SJCRH30 (cell line): ENCODE measurements at regions not wholly inside any gene's neighbourhood (a gene's known extent, or its start where the extent isn't known, plus 50 kb on each side); places are given as distances from the start of the nearest gene placed in this dataset.
"Not testable (repeated sequence)": the region's sequence is repeated elsewhere in the genome, so short reads cannot be mapped to it uniquely, and the experiment has no call there.

Experiments
- DNase-seq, 2 experiments: peaks; one replicate each; pipeline ENCODE4 v3.0.0-alpha.2; 2015 to 2020
- H3K27ac ChIP-seq: fragments of 250-450 bp; sonication (Bioruptor Pico); 2 replicates; pipeline ENCODE4 v1.5.1; 2020; ENCODE audit warnings: mild to moderate bottlenecking, moderate library complexity
- H3K27me3 ChIP-seq: fragments of 250-450 bp; sonication (Bioruptor Pico); 2 replicates; pipeline ENCODE4 v1.5.1; 2020; ENCODE audit warnings: mild to moderate bottlenecking, moderate library complexity
- H3K36me3 ChIP-seq: fragments of 250-450 bp; sonication (Bioruptor Pico); 2 replicates; pipeline ENCODE4 v1.5.1; 2020; ENCODE audit warnings: mild to moderate bottlenecking, moderate library complexity
- H3K4me1 ChIP-seq: fragments of 250-450 bp; sonication (Bioruptor Pico); 2 replicates; pipeline ENCODE4 v1.5.1; 2020; ENCODE audit warnings: mild to moderate bottlenecking, moderate library complexity
- H3K4me3 ChIP-seq: fragments of 250-450 bp; sonication (Bioruptor Pico); 2 replicates; pipeline ENCODE4 v1.5.1; 2020; ENCODE audit warnings: mild to moderate bottlenecking, moderate library complexity
- H3K9me3 ChIP-seq: fragments of 250-450 bp; sonication (Bioruptor Pico); replicated peaks from 2 replicates; pipeline ENCODE4 v1.5.1; 2020; ENCODE audit warnings: mild to moderate bottlenecking, moderate library complexity

DNA sequence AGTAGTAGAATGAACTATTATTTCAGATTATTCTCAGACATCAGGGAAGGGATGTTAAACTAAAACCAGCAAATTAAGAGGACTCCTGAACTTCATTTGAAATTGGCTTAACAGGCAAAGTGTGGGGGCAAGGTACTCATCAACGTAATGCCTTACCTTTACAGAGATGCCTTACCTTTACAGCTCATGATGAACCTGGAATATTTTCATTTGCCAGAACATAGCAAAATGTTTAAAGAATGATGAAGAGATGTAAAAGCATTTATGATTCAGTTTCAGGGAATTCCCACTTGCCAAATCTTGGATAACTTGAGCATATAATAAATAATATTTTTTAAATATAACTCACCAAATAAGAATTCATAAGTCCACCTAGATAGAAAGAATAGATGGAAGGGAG lies 207.5 kb downstream of the TINAG start:
- no peak for DNase-seq
- Histone ChIP-seq H3K36me3 (no peaks in the 10 kb centered on the region), H3K27ac (no peak overlapping the region), H3K4me3 (no peak overlapping the region), H3K4me1 (no peaks in the 10 kb centered on the region), H3K27me3 (no peaks in the 10 kb centered on the region), H3K9me3 (no peaks in the 10 kb centered on the region)

DNA sequence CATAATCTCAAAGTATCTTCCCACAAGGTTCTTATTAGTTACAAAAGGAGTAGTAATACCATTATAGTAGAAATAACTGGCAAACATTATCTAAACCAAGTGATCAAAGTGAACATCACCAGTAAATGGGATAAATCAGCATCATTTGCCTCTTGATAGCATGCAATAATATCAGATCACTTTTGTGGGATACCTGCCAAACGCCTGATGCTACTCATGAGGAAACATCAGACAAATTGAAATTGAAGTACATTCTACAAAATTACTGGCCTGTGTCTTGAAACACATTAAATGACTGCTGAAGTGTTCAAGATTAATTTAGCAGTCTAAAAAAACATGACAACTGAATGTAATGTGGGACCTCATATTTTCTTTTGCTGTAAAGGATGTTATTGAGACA lies 208.1 kb downstream of the TINAG start:
- Histone ChIP-seq H3K4me1 (no peaks in the 10 kb centered on the region), H3K36me3 (no peaks in the 10 kb centered on the region), H3K27me3 (no peaks in the 10 kb centered on the region), H3K27ac (no peak overlapping the region), H3K9me3 (no peaks in the 10 kb centered on the region), H3K4me3 (no peak overlapping the region)
- DNase-seq: no peak

DNA sequence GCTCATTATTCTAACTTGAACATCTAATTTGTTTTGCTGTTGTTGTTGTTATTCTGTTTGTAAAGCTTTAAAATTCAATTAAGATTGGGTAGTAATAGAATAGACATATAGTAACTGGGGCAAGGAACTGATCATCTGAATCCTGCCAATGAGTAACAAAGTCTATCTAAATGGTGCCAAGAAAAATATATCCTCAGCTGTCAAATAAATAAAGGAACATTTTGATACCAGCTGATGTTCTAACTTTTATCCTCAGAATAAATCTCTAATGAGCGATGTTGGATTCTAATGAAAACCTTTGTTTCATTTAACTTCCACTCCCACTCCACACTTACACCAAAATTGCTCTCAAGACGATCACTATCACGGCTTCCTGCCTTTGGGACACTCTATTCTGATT lies 210.9 kb downstream of the TINAG start:
- no peaks in the 10 kb centered on the region for H3K36me3 ChIP-seq
- no peaks in the 10 kb centered on the region for H3K9me3 ChIP-seq
- H3K27me3 ChIP-seq: no peaks in the 10 kb centered on the region
- H3K4me1 ChIP-seq: no peaks in the 10 kb centered on the region
- H3K27ac ChIP-seq: no peak overlapping the region
- DNase-seq: no peak
- no peak overlapping the region for H3K4me3 ChIP-seq

DNA sequence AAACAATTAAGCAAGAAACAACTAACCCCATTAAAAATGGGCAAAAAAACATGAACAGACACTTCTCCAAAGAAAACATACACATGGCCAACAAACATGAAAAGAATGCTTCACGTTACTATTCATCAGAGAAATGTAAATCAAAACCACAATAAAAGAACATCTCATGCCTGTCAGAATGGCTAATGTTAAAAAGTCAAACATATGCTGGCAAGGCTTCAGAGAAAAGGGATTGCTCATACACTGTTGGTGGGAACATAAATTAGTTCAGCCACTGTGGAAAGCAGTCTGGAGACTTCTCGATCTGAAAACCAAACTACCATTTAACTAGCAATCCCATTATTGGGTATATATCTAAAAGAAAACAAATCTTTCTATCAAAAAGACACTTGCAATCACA lies 217.5 kb downstream of the TINAG start:
- DNase-seq: no peak

DNA sequence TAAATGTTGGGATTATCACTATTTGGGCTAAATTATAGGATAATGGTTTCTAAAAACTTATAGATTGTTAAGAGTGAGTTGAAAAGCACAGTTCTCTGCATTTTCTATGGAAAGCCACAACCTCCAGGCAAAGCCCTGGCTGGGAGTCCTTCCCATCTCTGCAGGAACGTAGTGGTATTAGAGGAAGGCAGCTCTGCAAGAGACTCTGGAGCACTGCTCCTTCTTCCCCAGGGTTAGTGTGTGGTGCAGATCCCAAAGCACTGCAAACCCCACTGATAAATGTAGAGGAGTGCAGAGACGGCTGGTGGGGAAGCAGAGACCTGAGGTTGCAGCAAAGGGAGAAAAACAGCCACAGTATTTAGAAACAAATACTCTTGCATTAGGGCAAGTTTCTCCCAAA lies 225.3 kb downstream of the TINAG start:
- DNase-seq: no peak
- no peaks in the 10 kb centered on the region for H3K4me1 ChIP-seq
- no peaks in the 10 kb centered on the region for H3K9me3 ChIP-seq

More for the DNA sequence above, 217.5 kb downstream of the TINAG start:
- H3K4me1 ChIP-seq: no peaks in the 10 kb centered on the region
- no peaks in the 10 kb centered on the region for H3K36me3 ChIP-seq
- no peaks in the 10 kb centered on the region; the same call in 1 of the 2 replicates for H3K9me3 ChIP-seq
- no peak overlapping the region for H3K4me3 ChIP-seq
- H3K27me3 ChIP-seq: no peaks in the 10 kb centered on the region
- H3K27ac ChIP-seq: no peak overlapping the region

DNA sequence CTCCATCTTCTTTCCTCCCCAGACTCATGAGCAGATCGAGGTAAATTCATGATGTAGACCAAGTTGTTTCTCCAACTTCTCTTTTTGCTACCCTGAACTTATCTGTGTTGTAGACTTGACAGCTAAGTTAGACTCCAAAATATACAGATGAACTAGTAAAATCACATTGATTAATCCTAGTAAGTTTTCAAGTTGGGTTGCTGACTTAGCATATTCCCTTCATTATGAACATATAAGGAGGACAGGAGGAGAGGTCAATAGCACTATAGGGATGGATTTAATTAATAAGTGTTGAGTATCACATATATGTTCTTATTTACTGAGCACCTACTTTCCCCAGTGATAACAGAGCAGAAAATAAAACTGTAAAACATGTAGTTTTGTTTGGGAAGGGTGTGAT lies 227.3 kb downstream of the TINAG start:
- H3K4me3 ChIP-seq: no peak overlapping the region
- no peaks in the 10 kb centered on the region for H3K36me3 ChIP-seq
- H3K27ac ChIP-seq: no peak overlapping the region
- no peak for DNase-seq
- no peaks in the 10 kb centered on the region for H3K4me1 ChIP-seq
- H3K27me3 ChIP-seq: no peaks in the 10 kb centered on the region
- H3K9me3 ChIP-seq: no peaks in the 10 kb centered on the region

More for the DNA sequence above, 225.3 kb downstream of the TINAG start:
- Histone ChIP-seq H3K4me3 (no peak overlapping the region), H3K27me3 (no peaks in the 10 kb centered on the region), H3K36me3 (no peaks in the 10 kb centered on the region), H3K27ac (no peak overlapping the region)

DNA sequence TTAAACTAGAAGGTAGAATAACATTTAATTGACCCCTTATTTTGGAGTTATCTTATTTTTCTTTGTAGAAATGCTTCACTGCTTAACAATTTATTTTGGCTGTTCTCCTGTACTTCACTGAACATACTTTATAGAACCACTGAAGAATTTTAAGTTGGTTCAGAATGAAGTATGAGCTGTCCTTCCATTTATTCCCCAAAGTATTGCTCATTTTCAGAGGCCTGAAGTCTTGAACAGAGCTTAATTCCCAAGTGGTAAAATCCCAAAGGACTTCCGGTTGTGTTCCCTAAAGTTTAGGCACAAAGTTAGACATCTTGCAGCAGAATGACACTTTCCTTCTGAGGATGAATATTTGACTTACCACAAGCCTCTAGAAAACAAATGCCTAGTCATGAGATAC lies 233.3 kb downstream of the TINAG start:
- Histone ChIP-seq H3K9me3 (no peaks in the 10 kb centered on the region), H3K36me3 (no peaks in the 10 kb centered on the region), H3K4me3 (no peak overlapping the region), H3K27ac (no peak overlapping the region), H3K27me3 (no peaks in the 10 kb centered on the region), H3K4me1 (no peaks in the 10 kb centered on the region)
- no peak for DNase-seq

DNA sequence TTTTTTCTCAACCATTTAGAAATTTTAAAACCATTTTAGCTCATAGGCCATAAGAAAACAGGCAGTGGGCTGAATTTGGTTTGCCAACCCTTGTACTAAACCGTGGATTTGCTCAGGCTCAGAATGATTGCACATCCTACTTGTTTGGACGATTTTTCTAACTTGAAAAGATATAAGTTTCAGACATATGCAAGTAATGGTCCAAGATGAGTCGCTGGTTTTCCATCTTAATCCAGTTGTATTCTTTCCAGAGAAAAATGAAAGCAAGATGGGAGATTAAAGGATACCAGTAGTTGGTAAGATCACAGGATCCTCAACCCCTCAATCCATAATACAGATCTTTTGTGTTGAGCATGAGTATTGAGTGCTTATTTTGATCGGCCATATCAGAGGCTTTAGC lies 250.9 kb downstream of the TINAG start:
- no peaks in the 10 kb centered on the region for H3K36me3 ChIP-seq
- no peak overlapping the region for H3K4me3 ChIP-seq
- no peaks in the 10 kb centered on the region for H3K4me1 ChIP-seq
- no peak overlapping the region for H3K27ac ChIP-seq
- no peaks in the 10 kb centered on the region for H3K9me3 ChIP-seq
- no peaks in the 10 kb centered on the region for H3K27me3 ChIP-seq
- DNase-seq: no peak

DNA sequence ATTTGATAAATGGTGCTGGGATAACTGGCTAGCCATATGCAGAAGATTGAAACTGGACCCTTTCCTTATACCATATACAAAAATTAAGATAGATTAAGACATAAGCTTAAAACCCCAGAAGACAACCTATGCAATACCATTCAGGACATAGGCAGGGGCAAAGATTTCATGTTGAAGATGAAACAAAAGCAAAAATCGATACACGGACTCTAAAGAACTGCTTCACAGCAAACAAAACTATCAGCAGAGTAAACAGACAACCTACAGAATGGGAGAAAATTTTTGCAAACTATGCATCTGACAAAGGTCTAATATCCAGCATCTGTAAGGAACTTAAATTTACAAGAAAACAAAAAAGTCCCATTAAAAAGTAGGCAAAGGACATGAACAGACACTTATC lies 255.9 kb downstream of the TINAG start:
- not testable (repeated sequence) for DNase-seq, H3K4me3 ChIP-seq, H3K27me3 ChIP-seq, H3K27ac ChIP-seq, H3K9me3 ChIP-seq, H3K36me3 ChIP-seq, H3K4me1 ChIP-seq

DNA sequence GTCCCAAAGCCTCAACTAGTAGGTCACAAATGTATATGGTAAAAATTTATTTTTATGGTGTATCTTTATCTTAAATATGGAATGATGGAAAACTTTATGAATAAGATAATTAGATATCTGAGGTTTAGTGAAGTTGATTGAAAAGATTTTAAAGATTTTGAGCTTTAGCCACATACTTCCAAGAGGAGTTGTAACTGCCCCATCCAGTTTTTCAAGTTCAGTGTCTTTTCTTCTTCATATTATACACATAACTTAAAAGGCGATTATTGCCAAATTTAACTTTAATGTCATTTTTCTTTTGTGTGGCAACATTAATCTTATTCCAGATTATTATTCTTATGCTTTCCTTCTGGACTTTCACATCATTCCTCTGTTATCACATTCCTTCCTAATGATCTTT lies 266.4 kb downstream of the TINAG start:
- Histone ChIP-seq H3K4me3 (no peak overlapping the region), H3K4me1 (no peaks in the 10 kb centered on the region), H3K36me3 (no peaks in the 10 kb centered on the region), H3K27ac (no peak overlapping the region), H3K27me3 (no peaks in the 10 kb centered on the region), H3K9me3 (no peaks in the 10 kb centered on the region)
- DNase-seq: no peak

DNA sequence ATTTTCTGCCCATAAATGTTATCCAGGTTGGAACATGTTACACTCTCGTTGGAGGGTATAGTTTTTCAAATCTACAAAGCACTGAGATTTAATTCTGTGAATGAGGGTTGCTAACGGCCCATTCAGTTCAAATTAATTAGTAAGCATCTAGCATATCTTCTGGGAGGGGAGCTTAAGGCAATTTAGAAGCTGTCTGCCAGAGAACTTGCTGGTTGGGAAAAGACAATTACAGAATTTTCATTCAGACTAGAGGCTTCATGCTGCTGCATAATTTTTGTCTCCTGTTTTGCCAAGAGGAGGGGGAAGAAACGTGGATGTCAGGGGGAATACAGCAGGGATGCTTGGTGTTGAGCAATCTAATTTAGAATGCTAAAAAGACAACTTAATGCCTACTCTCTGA lies 268.3 kb upstream of the FAM83B start:
- no peak for DNase-seq
- no peaks in the 10 kb centered on the region for H3K4me1 ChIP-seq
- no peaks in the 10 kb centered on the region for H3K27me3 ChIP-seq
- no peaks in the 10 kb centered on the region for H3K36me3 ChIP-seq
- no peak overlapping the region for H3K27ac ChIP-seq
- H3K9me3 ChIP-seq: no peaks in the 10 kb centered on the region
- no peak overlapping the region for H3K4me3 ChIP-seq

DNA sequence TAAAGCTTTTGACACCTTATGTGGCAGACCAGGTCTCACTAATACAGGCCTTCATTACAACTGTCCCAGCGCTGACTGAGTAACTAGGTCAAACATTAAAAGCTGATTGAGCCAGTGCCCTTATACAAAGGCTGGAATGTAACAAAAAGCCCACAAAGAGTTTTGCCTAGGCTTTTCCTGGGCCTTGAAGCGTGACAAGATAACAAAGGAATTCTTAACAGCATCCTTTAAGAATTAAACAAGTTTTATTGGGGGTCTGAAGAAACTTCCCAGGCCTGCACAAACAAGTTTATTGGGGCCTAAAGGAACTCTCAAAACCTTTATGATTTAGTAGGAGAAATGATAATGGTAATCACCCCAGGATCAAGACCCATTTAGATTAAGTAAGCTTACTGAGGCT lies 267.6 kb upstream of the FAM83B start:
- no peaks in the 10 kb centered on the region for H3K9me3 ChIP-seq
- H3K36me3 ChIP-seq: no peaks in the 10 kb centered on the region
- no peak for DNase-seq
- H3K27ac ChIP-seq: no peak overlapping the region
- no peaks in the 10 kb centered on the region for H3K27me3 ChIP-seq
- H3K4me3 ChIP-seq: no peak overlapping the region
- no peaks in the 10 kb centered on the region for H3K4me1 ChIP-seq

DNA sequence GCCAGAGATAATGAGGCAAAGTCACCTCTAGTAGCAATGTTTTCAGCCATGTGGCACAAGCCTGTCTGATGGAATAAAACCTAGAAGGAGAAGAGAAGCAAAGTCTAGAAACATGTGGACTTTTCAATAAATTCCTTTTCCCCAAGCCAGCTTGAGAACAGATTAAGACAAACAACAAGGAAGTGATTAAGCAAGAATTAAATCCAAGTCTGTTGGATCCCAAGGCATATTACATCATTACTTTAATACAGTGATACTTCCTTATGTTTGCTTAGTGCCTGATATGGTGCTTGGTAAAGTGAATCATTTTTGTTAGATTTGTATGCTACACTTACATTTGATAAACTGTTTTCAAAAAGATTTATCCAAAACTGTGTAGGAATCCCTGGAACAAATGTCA lies 260.3 kb upstream of the FAM83B start:
- DNase-seq: no peak
- no peak overlapping the region for H3K27ac ChIP-seq
- no peaks in the 10 kb centered on the region for H3K9me3 ChIP-seq
- H3K4me3 ChIP-seq: no peak overlapping the region
- no peaks in the 10 kb centered on the region for H3K36me3 ChIP-seq
- H3K27me3 ChIP-seq: no peaks in the 10 kb centered on the region
- no peaks in the 10 kb centered on the region for H3K4me1 ChIP-seq

DNA sequence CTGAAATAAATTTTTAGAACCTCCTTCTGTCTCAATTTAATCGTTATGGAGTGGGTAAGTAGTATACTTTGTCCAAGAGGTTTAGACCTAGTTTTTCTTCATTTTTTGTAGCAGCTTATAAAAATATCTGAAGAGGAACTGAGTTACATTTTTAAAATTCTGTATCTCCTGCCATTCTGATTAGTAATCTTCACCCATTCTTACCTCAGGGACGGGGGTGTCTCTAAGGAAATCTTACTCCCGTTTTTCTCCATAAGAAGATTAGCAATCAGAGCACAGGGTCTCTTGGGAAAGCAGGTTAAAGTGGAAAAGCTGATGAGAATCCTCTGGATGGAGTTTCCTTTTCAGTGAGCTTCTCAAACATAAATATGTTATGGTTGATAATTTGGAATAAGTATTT lies 259.3 kb upstream of the FAM83B start:
- Histone ChIP-seq H3K4me1 (no peaks in the 10 kb centered on the region), H3K36me3 (no peaks in the 10 kb centered on the region), H3K27ac (no peak overlapping the region), H3K9me3 (no peaks in the 10 kb centered on the region), H3K27me3 (no peaks in the 10 kb centered on the region), H3K4me3 (no peak overlapping the region)
- no peak for DNase-seq

DNA sequence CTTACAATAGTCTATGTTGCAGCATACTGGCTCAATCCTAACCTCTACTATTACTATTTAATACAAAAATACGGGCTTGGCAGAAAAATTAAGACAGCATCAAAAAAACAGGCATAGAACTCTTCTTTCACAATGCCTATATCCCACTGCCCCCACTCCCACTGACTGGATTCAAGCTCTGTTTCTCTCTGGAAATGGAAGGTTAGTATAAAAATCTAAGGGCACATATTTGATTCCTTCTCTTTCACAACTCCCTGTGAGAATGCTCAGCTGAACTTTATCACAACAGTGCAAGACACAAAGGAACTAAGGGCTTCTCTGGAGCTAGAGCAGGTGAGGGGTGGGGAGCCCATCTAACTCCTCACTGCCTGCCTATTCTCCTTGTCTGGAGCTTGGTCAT lies 258.4 kb upstream of the FAM83B start:
- Histone ChIP-seq H3K9me3 (no peaks in the 10 kb centered on the region), H3K27me3 (no peaks in the 10 kb centered on the region), H3K4me1 (no peaks in the 10 kb centered on the region), H3K27ac (no peak overlapping the region), H3K36me3 (no peaks in the 10 kb centered on the region), H3K4me3 (no peak overlapping the region)
- no peak for DNase-seq

DNA sequence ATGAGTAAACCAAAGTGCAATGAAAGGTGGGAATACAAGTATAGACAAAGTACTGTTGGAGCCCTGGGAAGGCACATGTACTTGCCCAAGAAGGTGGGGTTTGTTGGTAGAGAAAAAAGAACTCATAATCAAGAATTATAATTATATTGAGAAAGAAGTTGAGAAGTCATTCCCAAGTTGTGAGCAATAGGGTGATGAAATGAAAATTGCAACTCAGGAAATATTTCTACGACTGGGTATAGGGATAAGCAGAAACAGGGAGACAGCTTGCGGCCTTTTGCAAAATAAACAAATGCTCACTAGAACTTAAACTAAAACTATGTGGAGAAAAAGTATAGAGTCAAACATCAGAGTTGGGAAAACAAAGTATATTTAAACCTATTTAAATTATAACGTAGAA lies 250.7 kb upstream of the FAM83B start:
- Histone ChIP-seq H3K9me3 (no peaks in the 10 kb centered on the region), H3K36me3 (no peaks in the 10 kb centered on the region), H3K27ac (no peak overlapping the region), H3K4me1 (no peaks in the 10 kb centered on the region), H3K4me3 (no peak overlapping the region), H3K27me3 (no peaks in the 10 kb centered on the region)
- no peak for DNase-seq

DNA sequence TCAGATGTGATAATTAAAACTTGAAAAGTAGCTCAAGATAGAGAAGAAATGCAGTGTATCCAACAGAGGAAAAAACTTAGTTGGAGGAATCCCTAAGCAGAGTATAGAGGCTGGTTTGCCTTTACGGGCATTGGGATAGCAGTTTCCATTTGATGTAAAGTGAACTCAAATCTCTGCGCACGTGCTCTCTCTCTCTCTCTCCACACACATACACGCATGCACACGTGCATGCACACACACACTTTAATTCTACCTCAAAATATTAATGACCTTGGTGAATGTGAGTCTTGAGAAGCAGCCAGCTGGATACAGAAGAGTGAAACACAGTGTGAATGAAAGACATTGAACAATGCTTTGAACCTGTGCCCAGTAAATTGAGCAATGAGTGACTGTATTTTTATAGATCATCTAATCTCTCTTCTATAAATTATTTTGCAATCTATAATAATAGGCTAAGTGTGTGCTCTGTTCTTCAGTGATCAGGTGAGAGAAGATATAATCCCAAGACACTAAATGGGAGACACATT lies 247.7 kb upstream of the FAM83B start:
- no peaks in the 10 kb centered on the region for H3K36me3 ChIP-seq
- H3K27me3 ChIP-seq: no peaks in the 10 kb centered on the region
- no peak overlapping the region for H3K27ac ChIP-seq
- DNase-seq: no peak
- no peaks in the 10 kb centered on the region for H3K4me1 ChIP-seq
- H3K4me3 ChIP-seq: no peak overlapping the region
- no peaks in the 10 kb centered on the region for H3K9me3 ChIP-seq
